Nephron (organoid): ENCODE measurements at regions not wholly inside any gene's neighbourhood (a gene's known extent, or its start where the extent isn't known, plus 50 kb on each side); places are given as distances from the start of the nearest gene placed in this dataset.

Experiments used
- H3K27ac Mint-ChIP-seq, 3 experiments: 2 replicates each; pipeline ENCODE4 v1.8.0; 2020; ENCODE audit warnings: mixed read lengths in 3 of 3, mild to moderate bottlenecking in 2 of 3, moderate library complexity in 1 of 3
- H3K27me3 Mint-ChIP-seq: 2 replicates; pipeline ENCODE4 v1.8.0; 2021; ENCODE audit warnings: low read depth, mild to moderate bottlenecking, moderate library complexity, mixed read lengths
- H3K36me3 Mint-ChIP-seq: 2 replicates; pipeline ENCODE4 v1.8.0; 2020; ENCODE audit warnings: low read depth, mixed read lengths
- H3K4me1 Mint-ChIP-seq: 2 replicates; pipeline ENCODE4 v1.8.0; 2020; ENCODE audit warnings: mixed read lengths
- H3K4me3 Mint-ChIP-seq, 3 experiments: 2 replicates each; pipeline ENCODE4 v1.8.0; 2020; ENCODE audit warnings: mild to moderate bottlenecking in 3 of 3, mixed read lengths in 3 of 3, moderate library complexity in 2 of 3
- H3K9me3 Mint-ChIP-seq: 2 replicates; pipeline ENCODE4 v1.8.0; 2020; ENCODE audit warnings: mixed read lengths
- CTCF ChIP-seq, 3 experiments: fragments of 200-600 bp; sonication (generic); IDR thresholded peaks; one replicate each; pipeline ENCODE4 v1.5.0; 2021; ENCODE audit warnings: antibody characterized with exemption in 3 of 3; ENCODE audit not compliant: unreplicated experiment in 3 of 3

GRCh38 chr11:92881940-92882450 is 87.5 kb upstream of the MTNR1B start:
- peaks cover 16% of the 10 kb centered on the region for H3K4me1 Mint-ChIP-seq
- H3K27me3 Mint-ChIP-seq, result no peaks in the 10 kb centered on the region
- H3K36me3 Mint-ChIP-seq, result peaks cover 28% of the 10 kb centered on the region
- H3K9me3 Mint-ChIP-seq, result no peaks in the 10 kb centered on the region
- H3K27ac Mint-ChIP-seq, result no peak overlapping the region
- no peak for TF ChIP-seq CTCF (IDR thresholded peaks at IDR 0.05; ENCODE audit: unreplicated experiment in 3 of 3)
- no peak overlapping the region for H3K4me3 Mint-ChIP-seq

GRCh38 chr11:92882828-92883611 is 86.4 kb upstream of the MTNR1B start:
- H3K9me3 Mint-ChIP-seq, result no peaks in the 10 kb centered on the region
- H3K27me3 Mint-ChIP-seq, result no peaks in the 10 kb centered on the region
- H3K4me3 Mint-ChIP-seq, result no peak overlapping the region
- peaks cover 28% of the 10 kb centered on the region for H3K36me3 Mint-ChIP-seq
- peaks cover 16% of the 10 kb centered on the region for H3K4me1 Mint-ChIP-seq
- H3K27ac Mint-ChIP-seq, result no peak overlapping the region
- TF ChIP-seq CTCF (IDR thresholded peaks at IDR 0.05; ENCODE audit: unreplicated experiment in 3 of 3), result no peak

GRCh38 chr11:92885600-92885999 is 83.9 kb upstream of the MTNR1B start:
- TF ChIP-seq CTCF (IDR thresholded peaks at IDR 0.05; ENCODE audit: unreplicated experiment in 3 of 3), result no peak
- Mint-ChIP-seq H3K27ac (peak overlapping the region in 2 of 3 experiments; percentile 24 to 32), H3K27me3 (no peaks in the 10 kb centered on the region), H3K4me1 (peaks cover 16% of the 10 kb centered on the region), H3K9me3 (no peaks in the 10 kb centered on the region), H3K36me3 (peaks cover 33% of the 10 kb centered on the region), H3K4me3 (no peak overlapping the region)

- H3K27ac Mint-ChIP-seq, result peak overlapping the region; percentile 17 to 32 (median 24)
Measured at GRCh38 chr11:92886243-92886905, 83.1 kb upstream of the MTNR1B start.

GRCh38 chr11:92888696-92889095 is 80.8 kb upstream of the MTNR1B start:
- no peaks in the 10 kb centered on the region for H3K9me3 Mint-ChIP-seq
- peaks cover 21% of the 10 kb centered on the region for H3K4me1 Mint-ChIP-seq
- H3K4me3 Mint-ChIP-seq, result no peak overlapping the region
- peaks cover 21% of the 10 kb centered on the region for H3K36me3 Mint-ChIP-seq
- H3K27me3 Mint-ChIP-seq, result no peaks in the 10 kb centered on the region
- TF ChIP-seq CTCF (IDR thresholded peaks at IDR 0.05; ENCODE audit: unreplicated experiment in 3 of 3), result no peak
- H3K27ac Mint-ChIP-seq, result no peak overlapping the region

More at GRCh38 chr11:92886243-92886905, 83.1 kb upstream of the MTNR1B start:
- peaks cover 37% of the 10 kb centered on the region for H3K36me3 Mint-ChIP-seq
- H3K4me1 Mint-ChIP-seq, result peaks cover 16% of the 10 kb centered on the region
- H3K27me3 Mint-ChIP-seq, result no peaks in the 10 kb centered on the region
- no peak overlapping the region for H3K4me3 Mint-ChIP-seq
- no peaks in the 10 kb centered on the region for H3K9me3 Mint-ChIP-seq
- TF ChIP-seq CTCF (IDR thresholded peaks at IDR 0.05; ENCODE audit: unreplicated experiment in 3 of 3), result peak; percentile 79 to 84 (median 79)
